CD4-positive, alpha-beta T cell (primary cell): ENCODE measurements at regions not wholly inside any gene's neighbourhood (a gene's known extent, or its start where the extent isn't known, plus 50 kb on each side); places are given as distances from the start of the nearest gene placed in this dataset.

ENCODE experiments used
- ATAC-seq: fragments of 200-7000 bp; cut with Tn5 transposase; one replicate; pipeline ENCODE4 v1.10.0; 2022; ENCODE audit warnings: mild to moderate bottlenecking; ENCODE audit not compliant: poor library complexity
- CTCF ChIA-PET: fragments of 350-600 bp; sonication (Branson Sonifier 250); formaldehyde crosslinking; loops from one replicate; lab custom pipeline; 2021; ENCODE audit warnings: antibody characterized with exemption, inconsistent platforms; lab: Charles Lee
- POLR2A ChIA-PET: fragments of 350-600 bp; sonication (Branson Sonifier 250); formaldehyde crosslinking; loops from one replicate; lab custom pipeline; 2021; ENCODE audit warnings: antibody characterized with exemption, inconsistent platforms; lab: Charles Lee
- DNase-seq, 14 experiments: peaks; one replicate each; pipeline ENCODE4 v3.0.0-alpha.2; 2013 to 2020; ENCODE audit warnings: mixed read lengths in 2 of 14
- H3K27ac ChIP-seq, 2 donors: one replicate each; pipeline versions ENCODE4 v1.5.1 to v1.7.0; 2013; ENCODE audit warnings: low read length in 2 of 2, low read depth in 1 of 2, mild to moderate bottlenecking in 1 of 2
- H3K27me3 ChIP-seq, 2 experiments: 1 replicate in 1 of 2; 2 replicates in 1 of 2; pipeline versions ENCODE4 v1.6.1 to v1.7.0; 2013; ENCODE audit warnings: low read length in 2 of 2, control low read depth in 1 of 2, mild to moderate bottlenecking in 1 of 2, moderate library complexity in 1 of 2; ENCODE audit not compliant: insufficient read depth in 2 of 2, control insufficient read depth in 1 of 2
- H3K36me3 ChIP-seq: one replicate; pipeline ENCODE4 v1.6.1; 2013; ENCODE audit warnings: low read length, control low read depth; ENCODE audit not compliant: insufficient read depth
- H3K4me1 ChIP-seq: one replicate; pipeline ENCODE4 v1.6.1; 2013; ENCODE audit warnings: low read length, control low read depth; ENCODE audit not compliant: insufficient read depth
- H3K4me3 ChIP-seq: one replicate; pipeline ENCODE4 v1.5.1; 2013; ENCODE audit warnings: mild to moderate bottlenecking, low read length, moderate library complexity
- H3K9me3 ChIP-seq, 2 experiments: 1 replicate in 1 of 2; 2 replicates in 1 of 2; pipeline versions ENCODE4 v1.6.1 to v1.7.0; 2013; ENCODE audit warnings: low read length in 2 of 2, mild to moderate bottlenecking in 2 of 2, control low read depth in 1 of 2, moderate library complexity in 1 of 2; ENCODE audit not compliant: control insufficient read depth in 1 of 2, insufficient read depth in 1 of 2
- H3K27ac Mint-ChIP-seq: one replicate; pipeline ENCODE4 v1.8.0; 2020; ENCODE audit warnings: mixed read lengths
- H3K27me3 Mint-ChIP-seq: one replicate; pipeline ENCODE4 v1.8.0; 2021; ENCODE audit warnings: mixed read lengths
- H3K36me3 Mint-ChIP-seq: one replicate; pipeline ENCODE4 v1.8.0; 2021; ENCODE audit warnings: low read depth, mixed read lengths
- H3K4me1 Mint-ChIP-seq: one replicate; pipeline ENCODE4 v1.8.0; 2021; ENCODE audit warnings: low read depth, mixed read lengths
- H3K4me3 Mint-ChIP-seq: one replicate; pipeline ENCODE4 v1.8.0; 2020; ENCODE audit warnings: mild to moderate bottlenecking, mixed read lengths
- H3K9me3 Mint-ChIP-seq: one replicate; pipeline ENCODE4 v1.8.0; 2020; ENCODE audit warnings: mixed read lengths
- CTCF ChIP-seq: fragments of 200-600 bp; IDR thresholded peaks from one replicate; pipeline ENCODE4 v1.8.0; 2022; ENCODE audit warnings: antibody characterized with exemption, mild to moderate bottlenecking
- intact Hi-C, 2 experiments: fragments of 100-400 bp; cut with DNase I in 1 of 2; cut with micrococcal nuclease in 1 of 2; formaldehyde crosslinking; loops; one replicate each; pipeline versions ENCODE4 v1.15.1 to v1.9.0; 2023 to 2025; cut with DNase I, micrococcal nuclease

- Mint-ChIP-seq H3K9me3 (no peaks in the 10 kb centered on the region), H3K4me1 (no peaks in the 10 kb centered on the region), H3K27me3 (no peaks in the 10 kb centered on the region), H3K27ac (no peak overlapping the region), H3K4me3 (no peak overlapping the region), H3K36me3 (no peaks in the 10 kb centered on the region)
- Histone ChIP-seq H3K4me3 (no peak overlapping the region), H3K9me3 (no peaks in the 10 kb centered on the region), H3K36me3 (no peaks in the 10 kb centered on the region), H3K27me3 (no peaks in the 10 kb centered on the region), H3K4me1 (no peaks in the 10 kb centered on the region), H3K27ac (no peak overlapping the region)
- ChIA-PET POLR2A (no interaction called here), CTCF (no interaction called here)
- TF ChIP-seq CTCF, result no peak
- ATAC-seq (no peak), DNase-seq (no peak)
- intact Hi-C loops, result no loop called here
Measured at GRCh38 chr1:199194862-199195261, 556.0 kb downstream of the PTPRC start.

- no peak overlapping the region for H3K27ac ChIP-seq
- Mint-ChIP-seq H3K4me1 (no peaks in the 10 kb centered on the region), H3K27ac (no peak overlapping the region), H3K27me3 (no peaks in the 10 kb centered on the region), H3K4me3 (no peak overlapping the region), H3K9me3 (no peaks in the 10 kb centered on the region), H3K36me3 (no peaks in the 10 kb centered on the region)
- no peaks in the 10 kb centered on the region for H3K9me3 ChIP-seq
- POLR2A ChIA-PET, result no interaction called here
- H3K4me1 ChIP-seq, result no peaks in the 10 kb centered on the region
- TF ChIP-seq CTCF, result no peak
- H3K36me3 ChIP-seq, result no peaks in the 10 kb centered on the region
- no peak for DNase-seq
- H3K4me3 ChIP-seq, result no peak overlapping the region
- H3K27me3 ChIP-seq, result no peaks in the 10 kb centered on the region
- CTCF ChIA-PET, result no interaction called here
- intact Hi-C loops, result no loop called here
- no peak for ATAC-seq
Measured at GRCh38 chr1:199197695-199198094, 558.9 kb downstream of the PTPRC start.

GRCh38 chr1:199202331-199202730 lies 563.5 kb downstream of the PTPRC start:
- Histone ChIP-seq H3K4me3 (no peak overlapping the region), H3K36me3 (no peaks in the 10 kb centered on the region), H3K9me3 (no peaks in the 10 kb centered on the region), H3K27me3 (no peaks in the 10 kb centered on the region), H3K27ac (no peak overlapping the region), H3K4me1 (no peaks in the 10 kb centered on the region)
- intact Hi-C loops, result no loop called here
- H3K36me3 Mint-ChIP-seq, result no peaks in the 10 kb centered on the region
- no peaks in the 10 kb centered on the region for H3K4me1 Mint-ChIP-seq
- no peak for TF ChIP-seq CTCF
- ChIA-PET CTCF (no interaction called here), POLR2A (no interaction called here)
- no peak overlapping the region for H3K27ac Mint-ChIP-seq
- H3K27me3 Mint-ChIP-seq, result no peaks in the 10 kb centered on the region
- H3K4me3 Mint-ChIP-seq, result no peak overlapping the region
- ATAC-seq, result no peak
- no peaks in the 10 kb centered on the region for H3K9me3 Mint-ChIP-seq
- no peak for DNase-seq
